HG03045 (cell line): ENCODE measurements at regions not wholly inside any gene's neighbourhood (a gene's known extent, or its start where the extent isn't known, plus 50 kb on each side); places are given as distances from the start of the nearest gene placed in this dataset.
A peak's percentile ranks its signal among the peaks of the same experiment; 100 is the strongest.

Experiments used
- ATAC-seq: cut with Tn5 transposase; IDR thresholded peaks from one replicate; pipeline ENCODE4 v1.9.1; 2021; ENCODE audit warnings: mild to moderate bottlenecking, moderate library complexity; ENCODE audit not compliant: unreplicated experiment

- peak; percentile 88 for ATAC-seq
These were observed 185.1 kb downstream of the CLIC5 start for GRCh38 chr6:45830441-45831139.

GRCh38 chr6:45829873-45830272 is 185.8 kb downstream of the CLIC5 start:
- no peak for ATAC-seq

GRCh38 chr6:45827952-45828530 is 187.6 kb downstream of the CLIC5 start:
- no peak for ATAC-seq

GRCh38 chr6:45822873-45823272 is 192.8 kb downstream of the CLIC5 start:
- ATAC-seq = no peak

DNA sequence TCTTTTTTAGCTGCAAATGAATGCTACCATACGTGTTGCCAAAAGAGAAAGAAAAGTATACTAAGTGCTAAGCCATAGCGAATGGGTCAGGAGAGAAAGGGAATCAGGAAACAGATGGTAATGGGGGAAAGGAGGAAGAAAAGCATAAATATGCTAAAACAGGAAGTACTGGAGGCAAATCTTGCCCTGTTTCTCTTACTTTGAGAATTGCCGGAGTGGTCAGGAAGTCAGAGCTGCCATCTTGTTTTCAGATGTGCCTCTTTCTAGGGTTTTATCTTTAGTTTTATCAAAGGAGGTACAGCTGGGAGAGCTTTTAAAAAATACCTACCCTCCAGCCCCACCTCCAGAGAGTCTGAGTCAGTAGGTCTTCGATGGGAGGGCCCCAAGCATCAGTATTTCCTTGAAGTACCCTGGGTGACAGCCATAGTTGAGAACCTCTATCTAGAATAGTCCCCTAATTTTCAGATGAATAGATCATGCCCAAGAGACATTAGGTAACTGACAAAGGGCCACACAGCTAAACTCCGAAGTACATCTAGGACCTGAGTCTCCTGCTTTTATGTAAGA is 193.3 kb downstream of the CLIC5 start:
- ATAC-seq = no peak

DNA sequence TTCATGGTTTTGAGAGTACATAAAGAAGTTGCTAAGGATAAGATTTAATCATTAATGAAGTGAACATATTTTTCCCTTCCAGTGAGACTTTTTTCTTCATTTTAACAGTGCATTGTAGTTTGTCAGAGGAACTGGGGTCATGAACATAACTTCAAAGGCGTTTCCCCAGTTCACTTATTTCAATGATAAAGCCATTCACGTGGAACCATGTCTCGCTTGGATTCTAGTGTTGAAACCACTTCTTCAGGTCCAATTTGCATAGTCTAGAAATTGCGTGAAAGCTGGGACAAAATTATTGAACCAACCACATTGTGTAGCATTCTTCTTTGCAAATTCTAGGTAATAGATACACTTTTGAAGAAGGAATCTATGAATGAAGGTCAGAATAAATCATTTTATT is 197.0 kb downstream of the CLIC5 start:
- ATAC-seq = no peak

DNA sequence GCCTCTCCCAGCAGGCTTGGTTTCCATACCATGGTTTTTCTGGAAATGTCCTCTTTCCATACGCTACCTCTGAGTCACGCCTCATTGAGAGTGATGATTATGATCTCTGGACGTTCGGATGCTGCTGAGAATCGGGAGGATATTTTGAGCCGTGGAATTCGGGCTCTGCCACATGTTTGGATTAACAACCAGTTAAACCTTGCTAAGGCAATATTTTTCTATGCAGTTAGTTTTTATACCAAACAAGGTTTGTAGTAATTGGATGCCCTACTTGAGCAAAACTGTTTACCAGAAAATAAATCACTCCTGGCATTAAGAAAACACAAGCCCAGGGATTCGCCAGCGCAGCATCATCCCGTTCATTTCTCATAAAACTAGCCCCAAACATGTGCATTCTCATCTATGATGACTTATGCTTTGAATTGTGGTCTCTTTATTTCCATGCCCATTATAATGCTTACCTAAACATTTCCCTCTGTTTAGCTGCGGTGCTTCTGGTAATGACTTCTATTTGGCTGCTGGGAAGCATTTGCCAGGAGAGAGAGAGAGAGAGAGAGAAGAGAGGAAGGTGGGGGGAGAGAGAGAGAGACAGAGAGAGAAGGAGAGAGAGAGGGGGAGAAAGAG is 198.9 kb downstream of the CLIC5 start:
- no peak for ATAC-seq

- ATAC-seq = no peak
These were observed 200.1 kb downstream of the CLIC5 start for GRCh38 chr6:45815466-45816125.

DNA sequence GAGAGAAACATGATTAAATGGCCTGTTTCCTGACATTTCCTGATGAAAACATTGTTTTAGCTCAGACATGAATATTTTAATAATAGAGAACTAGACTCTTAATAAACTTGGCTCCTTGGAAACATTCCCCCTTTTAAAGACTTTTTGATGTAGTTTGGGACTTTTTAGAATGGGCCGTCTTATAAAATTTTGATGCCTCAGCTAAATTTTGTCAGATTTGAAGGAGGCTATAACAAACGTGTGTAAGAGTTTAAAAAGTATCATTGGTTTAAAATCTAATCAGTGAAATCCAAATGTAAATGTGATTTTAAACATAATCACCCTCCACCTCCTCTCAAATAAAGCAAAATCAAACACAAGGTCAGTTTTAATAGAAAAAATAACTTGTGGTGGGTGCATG is 200.9 kb downstream of the CLIC5 start:
- no peak for ATAC-seq

GRCh38 chr6:45813943-45814342 is 201.7 kb downstream of the CLIC5 start:
- peak; percentile 78 for ATAC-seq

GRCh38 chr6:45812922-45813321 is 202.7 kb downstream of the CLIC5 start:
- no peak for ATAC-seq

- peak; percentile 78 for ATAC-seq
These were observed 206.7 kb downstream of the CLIC5 start for GRCh38 chr6:45808917-45809316.

GRCh38 chr6:45808042-45808645 is 207.5 kb downstream of the CLIC5 start:
- ATAC-seq = no peak

DNA sequence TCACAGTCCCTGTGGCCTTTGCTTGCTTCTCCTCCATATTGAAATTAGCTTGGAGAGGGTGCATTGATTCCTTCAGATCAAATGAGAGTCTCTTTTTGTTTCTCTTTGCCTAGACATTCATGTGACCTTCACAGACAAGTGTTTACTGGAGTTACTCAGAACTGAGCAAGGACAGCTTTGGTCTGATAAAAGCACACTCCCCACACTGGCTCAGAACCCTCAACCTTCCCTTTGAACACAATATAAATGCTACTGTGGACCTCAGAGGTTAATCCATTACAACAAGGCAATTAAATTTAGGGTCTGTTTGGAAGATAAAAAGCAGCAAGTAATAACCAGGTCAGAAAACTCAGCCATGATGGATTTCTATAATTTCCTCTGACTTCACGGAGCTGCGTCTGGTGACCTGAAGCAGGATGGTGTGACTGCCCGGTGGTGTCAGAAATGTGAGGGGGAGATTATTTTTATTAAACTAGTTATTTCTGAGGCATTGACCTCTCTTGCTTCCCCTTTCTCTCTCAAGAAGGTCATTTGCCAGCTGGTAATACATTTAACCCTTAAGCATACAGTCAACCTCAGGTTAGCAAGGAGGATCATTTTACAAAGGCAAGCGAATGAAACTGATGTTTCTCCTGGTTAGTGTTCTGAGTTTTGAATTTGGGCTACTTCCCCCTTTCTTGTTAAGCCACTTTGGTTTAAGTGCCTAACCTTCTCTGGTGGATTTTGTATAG is 208.2 kb downstream of the CLIC5 start:
- ATAC-seq = no peak

DNA sequence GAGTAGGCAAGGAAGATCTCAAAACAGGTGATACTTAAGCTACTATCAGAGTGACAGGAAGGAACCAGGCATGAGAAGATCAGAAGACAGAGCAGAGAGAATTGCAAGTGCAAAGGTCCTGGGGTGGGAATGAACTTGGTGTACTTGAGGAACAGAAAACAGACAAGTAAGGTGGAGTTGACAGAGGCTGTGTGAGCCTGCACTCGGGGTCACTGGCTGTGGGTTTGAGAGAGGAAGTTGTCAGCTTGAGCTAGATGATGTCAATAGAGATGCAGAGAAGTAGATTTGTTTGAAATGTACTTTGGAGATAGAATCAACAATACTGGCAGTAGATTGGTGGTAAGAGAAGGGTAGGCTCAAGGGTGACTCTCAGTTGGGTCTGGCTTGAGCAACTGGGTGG is 209.5 kb downstream of the CLIC5 start:
- ATAC-seq = no peak

- ATAC-seq = no peak
These were observed 212.6 kb downstream of the CLIC5 start for GRCh38 chr6:45803071-45803470.

DNA sequence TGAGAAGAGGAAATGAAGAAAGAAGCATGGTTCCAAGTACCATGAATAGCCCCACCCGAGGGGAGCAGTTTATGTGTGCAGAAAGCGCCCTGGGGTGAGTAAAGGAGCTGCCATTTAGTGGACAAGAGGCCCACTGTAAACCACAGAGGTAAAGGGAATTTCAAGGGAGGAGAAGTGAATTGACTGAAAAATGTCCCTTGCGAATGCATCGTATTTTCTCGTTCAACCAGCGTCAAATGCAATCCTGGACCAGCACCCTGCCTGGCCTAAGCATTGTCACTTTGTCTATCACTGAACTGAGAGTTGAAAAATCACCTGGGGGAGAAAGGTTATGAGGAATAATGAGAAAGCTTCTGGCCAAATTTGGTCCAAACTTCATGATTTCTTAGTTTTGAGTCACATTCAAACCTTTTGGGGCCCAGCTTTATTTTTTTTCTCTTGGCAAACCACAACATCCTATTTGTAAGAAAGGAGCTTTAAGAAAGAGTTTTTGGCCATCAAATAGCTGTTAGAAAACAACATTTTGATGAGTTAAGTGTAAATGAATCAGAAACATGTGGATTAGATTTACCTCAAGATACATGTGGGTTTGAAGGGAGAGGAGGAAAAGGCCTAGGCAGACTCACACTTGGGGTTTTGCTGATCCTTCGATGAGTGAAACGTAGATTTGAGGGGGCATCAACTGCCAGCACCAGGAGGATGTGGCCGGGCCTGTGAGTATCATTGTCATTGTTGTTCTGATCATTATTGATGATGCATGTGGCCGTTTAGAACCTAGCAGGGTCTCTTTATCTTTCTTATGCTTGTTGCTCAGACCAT is 214.0 kb downstream of the CLIC5 start:
- ATAC-seq = peak; percentile 55

- no peak for ATAC-seq
These were observed 214.7 kb downstream of the CLIC5 start for GRCh38 chr6:45800911-45801310.

DNA sequence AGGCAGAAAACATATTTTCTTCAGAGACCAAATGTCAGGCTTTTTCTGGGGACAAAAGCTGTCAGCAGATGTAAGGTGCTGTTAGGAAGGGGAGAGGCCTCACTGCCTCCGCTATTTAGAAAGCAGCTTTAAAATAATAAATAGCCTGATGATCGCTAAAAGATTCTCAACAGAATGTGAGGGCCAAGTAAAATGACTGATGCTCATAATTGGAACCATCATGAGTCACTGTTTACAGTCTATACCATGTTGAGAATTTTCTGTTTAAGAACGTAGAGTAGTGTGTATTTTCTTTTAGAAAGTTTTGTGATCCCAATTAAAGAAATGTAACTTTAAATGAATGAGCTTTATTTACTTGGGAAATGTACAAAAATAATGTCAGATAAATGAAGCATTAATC is 220.0 kb downstream of the CLIC5 start:
- ATAC-seq = no peak

GRCh38 chr6:45794465-45794864 is 221.2 kb downstream of the CLIC5 start:
- ATAC-seq = no peak
